Fibroblast of mammary gland (primary cell): ENCODE measurements at regions not wholly inside any gene's neighbourhood (a gene's known extent, or its start where the extent isn't known, plus 50 kb on each side); places are given as distances from the start of the nearest gene placed in this dataset.
A peak's percentile ranks its signal among the peaks of the same experiment; 100 is the strongest.

Experiments used
- DNase-seq: peaks from one replicate; pipeline ENCODE4 v3.0.0-alpha.2; 2010; ENCODE audit warnings: low read depth
- H3K4me3 ChIP-seq: 2 replicates; pipeline ENCODE4 v1.5.1; 2011; ENCODE audit warnings: low read depth, mild to moderate bottlenecking, low read length, moderate library complexity; ENCODE audit not compliant: control insufficient read depth
- TF ChIP-seq, protein P1 (sequence below): conservative IDR thresholded peaks from 2 replicates; pipeline ENCODE4 v1.5.1; 2011; ENCODE audit warnings: low read depth, low read length, inconsistent platforms; ENCODE audit not compliant: control insufficient read depth, insufficient read depth

DNA sequence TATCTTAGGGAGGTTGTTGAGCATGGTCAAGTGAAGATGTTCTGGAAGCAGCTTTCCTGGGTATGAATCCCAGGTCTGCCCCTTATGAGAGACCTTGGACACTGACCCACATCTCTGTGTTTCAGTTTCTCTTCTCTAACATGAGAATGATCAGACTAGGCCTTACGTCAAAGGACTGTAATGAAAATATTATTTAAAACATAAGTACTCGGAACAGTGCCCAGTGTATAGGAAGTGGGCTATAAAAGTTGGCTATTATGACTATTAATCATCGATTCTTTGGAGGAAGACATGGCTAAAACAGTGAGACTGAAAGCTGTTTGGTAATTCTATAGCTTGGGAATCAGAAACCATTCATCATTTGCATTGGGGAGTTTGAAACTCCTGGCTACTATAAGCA is 65.3 kb upstream of the MYO10 start:
- DNase-seq, result peak; percentile 71
- TF ChIP-seq, protein P1, sequence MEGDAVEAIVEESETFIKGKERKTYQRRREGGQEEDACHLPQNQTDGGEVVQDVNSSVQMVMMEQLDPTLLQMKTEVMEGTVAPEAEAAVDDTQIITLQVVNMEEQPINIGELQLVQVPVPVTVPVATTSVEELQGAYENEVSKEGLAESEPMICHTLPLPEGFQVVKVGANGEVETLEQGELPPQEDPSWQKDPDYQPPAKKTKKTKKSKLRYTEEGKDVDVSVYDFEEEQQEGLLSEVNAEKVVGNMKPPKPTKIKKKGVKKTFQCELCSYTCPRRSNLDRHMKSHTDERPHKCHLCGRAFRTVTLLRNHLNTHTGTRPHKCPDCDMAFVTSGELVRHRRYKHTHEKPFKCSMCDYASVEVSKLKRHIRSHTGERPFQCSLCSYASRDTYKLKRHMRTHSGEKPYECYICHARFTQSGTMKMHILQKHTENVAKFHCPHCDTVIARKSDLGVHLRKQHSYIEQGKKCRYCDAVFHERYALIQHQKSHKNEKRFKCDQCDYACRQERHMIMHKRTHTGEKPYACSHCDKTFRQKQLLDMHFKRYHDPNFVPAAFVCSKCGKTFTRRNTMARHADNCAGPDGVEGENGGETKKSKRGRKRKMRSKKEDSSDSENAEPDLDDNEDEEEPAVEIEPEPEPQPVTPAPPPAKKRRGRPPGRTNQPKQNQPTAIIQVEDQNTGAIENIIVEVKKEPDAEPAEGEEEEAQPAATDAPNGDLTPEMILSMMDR, result no peak
- H3K4me3 ChIP-seq, result no peak overlapping the region

DNA sequence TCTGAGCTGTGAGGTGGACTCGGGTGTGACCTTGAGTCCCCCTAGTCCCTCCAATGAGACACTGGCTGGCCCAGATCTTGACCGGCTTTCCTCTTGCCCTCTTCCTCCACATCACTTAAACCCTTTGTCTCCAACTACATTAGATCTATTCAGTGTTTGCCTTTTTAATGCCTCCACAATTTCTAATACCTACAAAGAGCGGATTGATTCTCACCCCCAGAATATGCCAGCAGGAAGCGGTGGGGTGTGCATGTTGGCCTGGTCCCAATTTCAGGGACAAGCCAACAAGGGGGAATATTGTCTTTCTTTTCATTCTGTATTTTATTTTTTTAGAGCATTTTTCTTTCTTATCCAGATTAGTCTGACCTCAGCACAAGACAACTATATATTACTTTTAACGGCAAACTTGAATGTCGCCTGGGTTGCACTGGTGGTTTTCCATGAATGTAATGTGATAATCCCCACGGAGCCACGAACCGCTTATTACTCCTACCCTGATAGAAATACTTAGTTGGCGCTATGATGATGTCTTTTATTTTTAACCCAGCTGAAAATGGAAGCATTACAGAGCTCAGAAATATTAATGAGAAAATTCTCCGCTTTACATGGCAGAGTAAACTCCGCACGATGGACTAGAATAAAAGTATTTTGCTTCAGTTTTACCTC is 68.5 kb upstream of the MYO10 start:
- TF ChIP-seq, protein P1, result no peak
- DNase-seq, result no peak
- no peak overlapping the region for H3K4me3 ChIP-seq

DNA sequence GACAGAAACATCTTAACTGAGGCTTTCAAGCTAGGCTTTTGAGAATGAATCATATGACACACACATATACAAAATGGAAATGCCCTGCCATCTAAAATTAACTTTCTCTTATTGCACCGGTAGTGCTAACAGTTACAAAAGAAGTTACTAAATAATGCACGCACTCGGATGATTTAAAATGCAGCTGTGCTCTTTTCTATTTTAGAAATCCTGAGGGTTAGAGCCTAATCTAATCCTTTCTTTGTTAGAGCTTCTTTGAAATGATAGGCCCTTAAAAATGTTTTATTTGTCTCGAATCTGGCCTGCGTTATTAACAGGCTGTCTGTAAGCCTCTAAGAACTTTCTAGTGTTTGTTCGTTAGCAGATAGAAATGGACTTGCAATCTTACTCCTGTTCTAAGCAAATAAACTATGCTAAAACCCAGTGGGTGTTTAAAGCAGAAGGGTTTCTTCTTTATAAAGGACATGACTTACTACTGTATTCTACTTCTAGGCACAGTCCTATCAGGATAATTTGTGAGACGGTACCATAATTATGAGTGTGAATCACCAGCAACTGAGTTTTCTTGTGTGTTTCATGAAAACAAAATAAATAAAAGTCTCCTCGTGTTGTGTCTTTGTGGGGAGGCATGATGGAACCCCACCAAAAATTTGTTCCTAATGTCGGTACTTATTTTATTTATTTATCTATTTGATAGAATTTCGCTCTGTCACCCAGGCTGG is 69.2 kb upstream of the MYO10 start:
- TF ChIP-seq, protein P1, result no peak
- DNase-seq, result no peak
- H3K4me3 ChIP-seq, result no peak overlapping the region

DNA sequence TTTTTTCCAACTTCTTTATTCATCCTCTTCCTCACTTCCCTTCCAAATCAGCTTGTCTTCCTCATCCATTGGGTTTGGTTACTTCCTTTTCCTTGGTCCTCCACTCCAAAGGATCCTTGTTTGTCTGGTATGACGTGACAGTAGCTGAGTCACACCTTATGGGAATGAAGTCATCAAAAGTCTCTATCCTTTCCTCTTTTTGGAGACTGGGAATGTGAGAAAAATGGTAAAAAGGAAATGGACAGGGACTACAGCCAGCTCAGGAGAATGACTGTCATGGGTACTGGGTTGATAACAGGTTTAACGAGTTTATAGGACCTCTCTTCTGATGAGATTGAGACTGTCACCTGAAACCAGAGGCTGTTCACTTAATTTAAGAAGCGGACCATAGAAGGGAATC is 76.2 kb upstream of the MYO10 start:
- peak; percentile 75 for DNase-seq
- TF ChIP-seq, protein P1, result no peak
- no peak overlapping the region for H3K4me3 ChIP-seq

DNA sequence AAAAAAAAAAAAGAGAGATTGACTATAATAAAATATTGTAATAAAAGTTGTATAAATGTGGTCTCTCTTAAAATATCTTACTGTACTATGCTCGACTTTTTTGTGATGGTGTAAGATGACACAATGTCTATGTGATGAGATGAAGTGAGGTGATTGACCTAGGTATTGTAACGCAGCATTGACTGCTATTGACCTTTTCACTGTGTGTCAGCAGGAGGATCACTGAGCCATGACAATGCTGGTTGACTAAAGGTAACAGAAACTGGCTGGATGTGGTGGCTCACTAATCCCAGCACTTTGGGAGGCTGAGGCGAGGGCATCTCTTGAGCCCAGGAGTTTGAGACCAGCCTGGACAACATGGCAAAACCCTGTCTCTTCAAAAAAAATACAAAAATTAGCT is 78.6 kb upstream of the MYO10 start:
- H3K4me3 ChIP-seq, result no peak overlapping the region
- DNase-seq, result no peak
- TF ChIP-seq, protein P1, result no peak

DNA sequence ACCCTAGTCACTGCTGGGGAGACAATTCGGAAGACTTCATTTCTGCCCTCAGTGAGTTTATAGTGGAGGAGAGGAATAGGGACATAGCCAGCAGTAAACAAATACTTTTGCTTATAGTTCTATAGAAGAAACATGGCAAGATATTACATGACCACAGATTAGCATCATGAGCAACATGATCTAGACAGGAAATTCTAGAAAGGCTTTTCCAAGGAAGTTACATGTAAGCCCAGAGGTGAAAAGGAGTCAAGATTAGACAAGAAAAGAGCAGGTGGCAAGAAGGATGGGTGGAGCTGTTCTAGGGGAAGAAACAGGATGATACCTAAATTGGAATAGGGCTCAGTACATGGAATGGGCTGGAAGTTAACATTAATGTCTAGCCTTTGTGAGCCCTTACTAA is 82.8 kb upstream of the MYO10 start:
- TF ChIP-seq, protein P1, result no peak
- H3K4me3 ChIP-seq, result no peak overlapping the region
- DNase-seq, result no peak

DNA sequence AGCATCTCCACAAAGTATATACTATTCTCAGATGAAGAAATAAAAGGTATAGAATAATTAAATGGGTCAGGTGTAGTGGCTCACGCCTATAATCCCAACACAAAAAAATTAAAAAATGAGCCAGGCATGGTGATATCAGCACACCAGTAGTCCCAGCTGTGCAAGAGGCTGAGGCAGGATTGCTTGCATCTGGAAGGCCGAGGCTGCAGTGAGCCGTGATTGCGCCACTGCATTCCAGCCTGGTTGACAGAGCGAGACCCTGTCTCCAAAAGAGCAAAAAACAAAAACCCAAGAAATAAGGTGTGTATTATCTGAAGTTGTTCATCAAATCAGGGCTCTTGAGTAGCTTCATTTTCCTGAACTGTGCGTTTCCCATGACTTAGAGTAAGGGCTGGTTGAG is 83.2 kb upstream of the MYO10 start:
- H3K4me3 ChIP-seq, result no peak overlapping the region
- peak; percentile 27 for DNase-seq
- TF ChIP-seq, protein P1, result no peak
